Neural crest cell (in vitro differentiated cells): ENCODE measurements at regions not wholly inside any gene's neighbourhood (a gene's known extent, or its start where the extent isn't known, plus 50 kb on each side); places are given as distances from the start of the nearest gene placed in this dataset.

Experiments
- DNase-seq: peaks from one replicate; pipeline ENCODE4 v3.0.0; 2021; ENCODE audit warnings: low read depth, mixed read lengths, low spot score
- H3K27ac Mint-ChIP-seq: one replicate; pipeline ENCODE4 v1.8.0; 2021; ENCODE audit warnings: mild to moderate bottlenecking, mixed read lengths; ENCODE audit not compliant: unreplicated experiment
- H3K27me3 Mint-ChIP-seq: 2 replicates; pipeline ENCODE4 v1.8.0; 2021; ENCODE audit warnings: low read depth, mild to moderate bottlenecking, mixed read lengths
- H3K36me3 Mint-ChIP-seq: 2 replicates; pipeline ENCODE4 v1.8.0; 2021; ENCODE audit warnings: low read depth, mild to moderate bottlenecking, mixed read lengths
- H3K4me1 Mint-ChIP-seq: 2 replicates; pipeline ENCODE4 v1.8.0; 2021; ENCODE audit warnings: mixed read lengths
- H3K4me3 Mint-ChIP-seq: one replicate; pipeline ENCODE4 v1.8.0; 2021; ENCODE audit warnings: mild to moderate bottlenecking, mixed read lengths
- H3K9me3 Mint-ChIP-seq: 2 replicates; pipeline ENCODE4 v1.8.0; 2021; ENCODE audit warnings: mixed read lengths
- TF ChIP-seq, protein P1 (sequence below): fragments of 200-600 bp; sonication (generic); conservative IDR thresholded peaks from 2 replicates; pipeline ENCODE4 v1.5.0; 2021; ENCODE audit warnings: antibody characterized with exemption, mild to moderate bottlenecking

DNA sequence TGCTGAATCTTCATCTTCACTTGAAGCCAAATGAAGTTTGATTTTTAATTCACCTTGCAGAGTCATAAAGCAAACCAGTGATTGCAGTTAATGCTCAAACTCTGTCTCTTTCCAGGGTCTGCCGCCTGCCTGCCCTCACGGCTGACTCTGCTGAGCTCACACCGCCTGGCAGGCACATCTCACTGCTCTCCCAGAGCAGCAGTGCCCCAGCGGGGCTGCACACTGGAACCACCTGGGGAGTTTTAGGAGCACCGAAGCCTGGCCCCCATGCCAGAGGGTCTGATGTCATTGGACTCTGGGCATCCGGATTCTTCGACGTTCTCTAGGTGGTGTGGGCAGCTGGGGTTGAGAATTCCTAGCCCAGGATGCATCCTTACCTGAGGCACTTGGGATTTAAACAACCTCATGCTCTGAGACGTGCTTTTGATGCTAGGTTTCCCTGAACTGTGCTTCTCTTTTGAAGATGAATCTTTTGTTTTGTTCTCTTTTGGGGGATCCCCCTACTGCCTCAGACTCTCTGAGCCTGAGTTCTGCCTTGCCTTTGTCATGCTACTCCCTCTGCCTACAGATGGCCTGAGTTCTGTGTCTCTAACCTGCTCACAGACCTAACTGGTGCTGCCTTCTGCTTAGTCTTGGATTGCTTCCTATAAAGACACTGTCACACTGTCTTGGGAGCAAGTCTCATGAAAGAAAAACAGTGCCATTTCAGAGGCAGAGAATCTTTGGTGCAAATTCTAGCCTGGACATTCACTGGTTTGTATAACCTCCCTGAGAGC is 438.1 kb upstream of the CCL2 start:
- no peak overlapping the region for H3K27ac Mint-ChIP-seq
- TF ChIP-seq, protein P1, sequence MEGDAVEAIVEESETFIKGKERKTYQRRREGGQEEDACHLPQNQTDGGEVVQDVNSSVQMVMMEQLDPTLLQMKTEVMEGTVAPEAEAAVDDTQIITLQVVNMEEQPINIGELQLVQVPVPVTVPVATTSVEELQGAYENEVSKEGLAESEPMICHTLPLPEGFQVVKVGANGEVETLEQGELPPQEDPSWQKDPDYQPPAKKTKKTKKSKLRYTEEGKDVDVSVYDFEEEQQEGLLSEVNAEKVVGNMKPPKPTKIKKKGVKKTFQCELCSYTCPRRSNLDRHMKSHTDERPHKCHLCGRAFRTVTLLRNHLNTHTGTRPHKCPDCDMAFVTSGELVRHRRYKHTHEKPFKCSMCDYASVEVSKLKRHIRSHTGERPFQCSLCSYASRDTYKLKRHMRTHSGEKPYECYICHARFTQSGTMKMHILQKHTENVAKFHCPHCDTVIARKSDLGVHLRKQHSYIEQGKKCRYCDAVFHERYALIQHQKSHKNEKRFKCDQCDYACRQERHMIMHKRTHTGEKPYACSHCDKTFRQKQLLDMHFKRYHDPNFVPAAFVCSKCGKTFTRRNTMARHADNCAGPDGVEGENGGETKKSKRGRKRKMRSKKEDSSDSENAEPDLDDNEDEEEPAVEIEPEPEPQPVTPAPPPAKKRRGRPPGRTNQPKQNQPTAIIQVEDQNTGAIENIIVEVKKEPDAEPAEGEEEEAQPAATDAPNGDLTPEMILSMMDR, result no peak
- H3K4me3 Mint-ChIP-seq, result no peak overlapping the region
- H3K9me3 Mint-ChIP-seq, result no peaks in the 10 kb centered on the region
- no peaks in the 10 kb centered on the region for H3K4me1 Mint-ChIP-seq
- H3K27me3 Mint-ChIP-seq, result peaks cover 44% of the 10 kb centered on the region
- DNase-seq, result no peak
- H3K36me3 Mint-ChIP-seq, result no peaks in the 10 kb centered on the region

DNA sequence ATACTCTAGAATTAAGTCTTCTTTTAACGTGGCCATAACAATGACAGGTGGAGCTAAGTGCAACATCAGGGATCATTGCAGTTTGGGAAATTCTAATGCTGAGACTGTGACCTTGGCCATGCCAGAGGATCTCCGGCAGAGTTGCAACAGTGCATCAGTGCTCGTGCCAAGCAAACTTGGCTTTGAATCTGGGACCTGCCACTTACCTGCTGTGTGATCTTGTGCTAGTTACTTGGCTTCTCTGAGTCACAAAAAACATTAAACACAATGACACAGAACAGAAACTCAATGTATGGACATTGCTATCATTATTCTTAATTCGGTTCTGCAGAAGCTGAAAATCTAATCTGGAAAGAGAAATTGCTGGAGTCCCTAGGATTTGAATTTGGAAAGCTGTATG is 435.5 kb upstream of the CCL2 start:
- DNase-seq, result no peak
- peaks cover 54% of the 10 kb centered on the region for H3K27me3 Mint-ChIP-seq
- TF ChIP-seq, protein P1, result no peak
- no peak overlapping the region for H3K27ac Mint-ChIP-seq
- H3K4me3 Mint-ChIP-seq, result no peak overlapping the region
- no peaks in the 10 kb centered on the region for H3K36me3 Mint-ChIP-seq
- no peaks in the 10 kb centered on the region for H3K4me1 Mint-ChIP-seq
- H3K9me3 Mint-ChIP-seq, result no peaks in the 10 kb centered on the region

DNA sequence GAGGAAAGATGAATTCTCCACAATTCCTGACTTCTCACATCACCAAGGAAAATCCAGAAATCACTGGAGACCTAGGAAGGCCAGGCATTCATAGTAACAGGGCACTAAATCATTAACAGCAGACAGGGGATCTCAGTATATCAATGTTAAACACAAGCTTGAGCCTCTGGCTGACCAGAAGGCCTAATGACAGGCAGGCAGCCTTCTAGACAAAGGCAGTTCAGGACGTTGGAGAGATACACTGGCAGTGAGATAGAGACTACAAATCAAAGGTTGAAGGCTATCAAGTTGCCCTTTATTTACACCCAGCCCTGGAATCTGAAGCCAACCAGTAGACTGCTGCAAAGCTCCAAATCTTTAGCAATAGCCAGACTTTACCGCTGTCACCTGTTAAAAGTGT is 422.8 kb upstream of the CCL2 start:
- no peaks in the 10 kb centered on the region for H3K36me3 Mint-ChIP-seq
- H3K4me1 Mint-ChIP-seq, result no peaks in the 10 kb centered on the region
- no peak overlapping the region for H3K4me3 Mint-ChIP-seq
- DNase-seq, result no peak
- H3K9me3 Mint-ChIP-seq, result no peaks in the 10 kb centered on the region
- TF ChIP-seq, protein P1, result no peak
- H3K27ac Mint-ChIP-seq, result no peak overlapping the region
- H3K27me3 Mint-ChIP-seq, result peaks cover 24% of the 10 kb centered on the region

DNA sequence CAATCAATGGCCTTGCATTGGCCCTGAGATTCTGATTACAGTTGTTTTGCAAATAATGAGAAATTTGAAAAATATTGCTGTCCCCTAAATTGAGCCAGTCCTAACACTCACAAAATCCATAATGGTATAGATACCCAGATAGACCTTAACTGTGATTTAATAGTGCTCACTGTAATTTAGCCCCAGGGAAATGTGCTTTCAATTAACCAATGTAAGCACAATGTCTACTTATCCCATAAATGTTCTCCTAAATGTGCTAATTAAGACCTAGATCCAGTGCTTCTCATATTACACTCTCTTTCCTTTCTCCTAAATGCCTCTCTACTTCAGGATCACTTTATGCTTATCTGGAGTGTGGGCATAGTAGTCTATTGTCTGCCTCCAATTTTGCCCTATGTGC is 417.8 kb upstream of the CCL2 start:
- H3K9me3 Mint-ChIP-seq, result no peaks in the 10 kb centered on the region
- TF ChIP-seq, protein P1, result no peak

DNA sequence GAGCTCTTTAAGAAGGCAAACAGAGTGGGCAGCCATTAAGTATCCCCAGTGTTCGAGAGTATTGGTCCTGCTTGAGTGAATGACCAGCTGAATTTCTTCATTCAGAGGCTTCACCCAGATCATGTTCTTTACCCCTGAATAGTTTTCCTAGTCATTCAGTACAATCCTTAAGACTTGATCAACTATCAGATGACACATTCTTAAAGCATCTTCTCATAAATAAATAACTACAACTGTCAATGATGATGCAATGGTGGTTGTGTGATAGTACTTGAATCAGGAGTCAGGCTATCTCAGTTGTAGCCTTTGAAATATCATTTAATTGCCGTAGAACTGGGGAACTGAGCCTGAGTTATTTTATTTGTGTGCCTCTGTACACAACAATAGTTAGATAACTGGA is 416.8 kb upstream of the CCL2 start:
- no peaks in the 10 kb centered on the region for H3K9me3 Mint-ChIP-seq
- no peak overlapping the region for H3K4me3 Mint-ChIP-seq
- no peaks in the 10 kb centered on the region for H3K4me1 Mint-ChIP-seq
- H3K27ac Mint-ChIP-seq, result no peak overlapping the region
- TF ChIP-seq, protein P1, result no peak
- no peaks in the 10 kb centered on the region for H3K36me3 Mint-ChIP-seq
- H3K27me3 Mint-ChIP-seq, result peaks cover 50% of the 10 kb centered on the region
- DNase-seq, result no peak

More for the DNA sequence above, 417.8 kb upstream of the CCL2 start:
- Mint-ChIP-seq H3K27ac (no peak overlapping the region), H3K4me3 (no peak overlapping the region), H3K36me3 (no peaks in the 10 kb centered on the region), H3K27me3 (peaks cover 44% of the 10 kb centered on the region), H3K4me1 (no peaks in the 10 kb centered on the region)
- DNase-seq, result no peak
